ENCODE measurements at regions not wholly inside any gene's neighbourhood (a gene's known extent, or its start where the extent isn't known, plus 50 kb on each side); places are given as distances from the start of the nearest gene placed in this dataset.

GRCh38 chr4:171629182-171629581, 184.0 kb upstream of the GALNTL6 start:
- H3K4me1 Mint-ChIP-seq (ENCODE audit: low read depth): no peaks in the 10 kb centered on the region
- no peak overlapping the region for H3K27ac Mint-ChIP-seq
- no peaks in the 10 kb centered on the region for H3K36me3 Mint-ChIP-seq (ENCODE audit: insufficient read depth)
- DNase-seq (ENCODE audit: low spot score, unreplicated experiment): no peak
- H3K27me3 Mint-ChIP-seq: no peaks in the 10 kb centered on the region
- no peak overlapping the region for H3K4me3 Mint-ChIP-seq (ENCODE audit: low read depth)
- no peak for TF ChIP-seq CTCF (IDR thresholded peaks at IDR 0.05; ENCODE audit: unreplicated experiment)
- H3K9me3 Mint-ChIP-seq (ENCODE audit: low read depth): peaks cover 10% of the 10 kb centered on the region

- H3K36me3 Mint-ChIP-seq (ENCODE audit: insufficient read depth): no peaks in the 10 kb centered on the region
- TF ChIP-seq CTCF (IDR thresholded peaks at IDR 0.05; ENCODE audit: unreplicated experiment): no peak
- H3K4me3 Mint-ChIP-seq (ENCODE audit: low read depth): no peak overlapping the region
- DNase-seq (ENCODE audit: low spot score, unreplicated experiment): no peak
- no peak overlapping the region for H3K27ac Mint-ChIP-seq
- H3K27me3 Mint-ChIP-seq: no peaks in the 10 kb centered on the region
- peaks cover 4% of the 10 kb centered on the region for H3K9me3 Mint-ChIP-seq (ENCODE audit: low read depth)
- H3K4me1 Mint-ChIP-seq (ENCODE audit: low read depth): no peaks in the 10 kb centered on the region
Observed at GRCh38 chr4:171626554-171626953, 186.7 kb upstream of the GALNTL6 start.

GRCh38 chr4:171622729-171623128, 190.5 kb upstream of the GALNTL6 start:
- H3K4me3 Mint-ChIP-seq (ENCODE audit: low read depth): no peak overlapping the region
- no peak for TF ChIP-seq CTCF (IDR thresholded peaks at IDR 0.05; ENCODE audit: unreplicated experiment)

GRCh38 chr4:171621646-171622045, 191.6 kb upstream of the GALNTL6 start:
- peaks cover 5% of the 10 kb centered on the region for H3K4me1 Mint-ChIP-seq (ENCODE audit: low read depth)
- no peaks in the 10 kb centered on the region for H3K36me3 Mint-ChIP-seq (ENCODE audit: insufficient read depth)
- peaks cover 5% of the 10 kb centered on the region for H3K9me3 Mint-ChIP-seq (ENCODE audit: low read depth)
- no peaks in the 10 kb centered on the region for H3K27me3 Mint-ChIP-seq
- TF ChIP-seq CTCF (IDR thresholded peaks at IDR 0.05; ENCODE audit: unreplicated experiment): no peak
- DNase-seq (ENCODE audit: low spot score, unreplicated experiment): no peak
- H3K27ac Mint-ChIP-seq: no peak overlapping the region
- no peak overlapping the region for H3K4me3 Mint-ChIP-seq (ENCODE audit: low read depth)

More at GRCh38 chr4:171622729-171623128, 190.5 kb upstream of the GALNTL6 start:
- DNase-seq (ENCODE audit: low spot score, unreplicated experiment): no peak
- Mint-ChIP-seq H3K9me3 (ENCODE audit: low read depth) (peaks cover 5% of the 10 kb centered on the region), H3K27ac (no peak overlapping the region), H3K4me1 (ENCODE audit: low read depth) (peaks cover 5% of the 10 kb centered on the region), H3K27me3 (no peaks in the 10 kb centered on the region), H3K36me3 (ENCODE audit: insufficient read depth) (no peaks in the 10 kb centered on the region)

- Mint-ChIP-seq H3K27ac (no peak overlapping the region), H3K9me3 (ENCODE audit: low read depth) (no peaks in the 10 kb centered on the region), H3K36me3 (ENCODE audit: insufficient read depth) (no peaks in the 10 kb centered on the region), H3K4me3 (ENCODE audit: low read depth) (no peak overlapping the region), H3K27me3 (no peaks in the 10 kb centered on the region), H3K4me1 (ENCODE audit: low read depth) (no peaks in the 10 kb centered on the region)
- no peak for DNase-seq (ENCODE audit: low spot score, unreplicated experiment)
- TF ChIP-seq CTCF (IDR thresholded peaks at IDR 0.05; ENCODE audit: unreplicated experiment): no peak
Observed at GRCh38 chr4:171612907-171613306, 200.3 kb upstream of the GALNTL6 start.
